ENCODE measurements at regions not wholly inside any gene's neighbourhood (a gene's known extent, or its start where the extent isn't known, plus 50 kb on each side); places are given as distances from the start of the nearest gene placed in this dataset.

DNA sequence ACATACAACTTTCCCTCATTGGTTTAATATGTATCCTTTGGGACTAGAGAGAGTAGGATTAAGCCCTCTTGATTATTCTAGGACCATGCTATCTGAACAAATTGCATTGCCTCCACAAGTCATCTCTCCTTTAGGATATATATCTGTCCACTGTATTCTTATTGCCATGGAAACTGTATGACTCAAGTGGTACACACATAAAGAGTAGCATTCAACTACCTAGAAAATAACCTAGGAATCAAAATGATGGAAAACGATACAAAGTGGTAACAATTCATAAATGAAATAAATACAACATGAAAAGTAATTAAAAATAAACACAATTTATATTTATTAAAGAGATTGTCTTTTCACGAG lies 212.1 kb upstream of the P2RY1 start:
- TF ChIP-seq, protein P1, sequence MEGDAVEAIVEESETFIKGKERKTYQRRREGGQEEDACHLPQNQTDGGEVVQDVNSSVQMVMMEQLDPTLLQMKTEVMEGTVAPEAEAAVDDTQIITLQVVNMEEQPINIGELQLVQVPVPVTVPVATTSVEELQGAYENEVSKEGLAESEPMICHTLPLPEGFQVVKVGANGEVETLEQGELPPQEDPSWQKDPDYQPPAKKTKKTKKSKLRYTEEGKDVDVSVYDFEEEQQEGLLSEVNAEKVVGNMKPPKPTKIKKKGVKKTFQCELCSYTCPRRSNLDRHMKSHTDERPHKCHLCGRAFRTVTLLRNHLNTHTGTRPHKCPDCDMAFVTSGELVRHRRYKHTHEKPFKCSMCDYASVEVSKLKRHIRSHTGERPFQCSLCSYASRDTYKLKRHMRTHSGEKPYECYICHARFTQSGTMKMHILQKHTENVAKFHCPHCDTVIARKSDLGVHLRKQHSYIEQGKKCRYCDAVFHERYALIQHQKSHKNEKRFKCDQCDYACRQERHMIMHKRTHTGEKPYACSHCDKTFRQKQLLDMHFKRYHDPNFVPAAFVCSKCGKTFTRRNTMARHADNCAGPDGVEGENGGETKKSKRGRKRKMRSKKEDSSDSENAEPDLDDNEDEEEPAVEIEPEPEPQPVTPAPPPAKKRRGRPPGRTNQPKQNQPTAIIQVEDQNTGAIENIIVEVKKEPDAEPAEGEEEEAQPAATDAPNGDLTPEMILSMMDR (IDR thresholded peaks at IDR 0.05; ENCODE audit: extremely low read depth in 1 of 2, insufficient read depth in 1 of 2, low read depth in 1 of 2, low read length in 2 of 2) = no peak
- TF ChIP-seq FOS (IDR thresholded peaks at IDR 0.05; ENCODE audit: borderline replicate concordance, insufficient read depth, low read length) (no peak), POLR2A (IDR thresholded peaks at IDR 0.05; ENCODE audit: low read depth, low read length) (no peak), EZH2 (IDR thresholded peaks at IDR 0.05; ENCODE audit: borderline replicate concordance, low read depth, low read length, severe bottlenecking) (no peak), GATA2 (IDR thresholded peaks at IDR 0.05; ENCODE audit: insufficient read depth, insufficient read length, low read depth, low read length) (no peak)

All from endothelial cell of umbilical vein (primary cell).